ENCODE measurements at regions not wholly inside any gene's neighbourhood (a gene's known extent, or its start where the extent isn't known, plus 50 kb on each side); places are given as distances from the start of the nearest gene placed in this dataset.

DNA sequence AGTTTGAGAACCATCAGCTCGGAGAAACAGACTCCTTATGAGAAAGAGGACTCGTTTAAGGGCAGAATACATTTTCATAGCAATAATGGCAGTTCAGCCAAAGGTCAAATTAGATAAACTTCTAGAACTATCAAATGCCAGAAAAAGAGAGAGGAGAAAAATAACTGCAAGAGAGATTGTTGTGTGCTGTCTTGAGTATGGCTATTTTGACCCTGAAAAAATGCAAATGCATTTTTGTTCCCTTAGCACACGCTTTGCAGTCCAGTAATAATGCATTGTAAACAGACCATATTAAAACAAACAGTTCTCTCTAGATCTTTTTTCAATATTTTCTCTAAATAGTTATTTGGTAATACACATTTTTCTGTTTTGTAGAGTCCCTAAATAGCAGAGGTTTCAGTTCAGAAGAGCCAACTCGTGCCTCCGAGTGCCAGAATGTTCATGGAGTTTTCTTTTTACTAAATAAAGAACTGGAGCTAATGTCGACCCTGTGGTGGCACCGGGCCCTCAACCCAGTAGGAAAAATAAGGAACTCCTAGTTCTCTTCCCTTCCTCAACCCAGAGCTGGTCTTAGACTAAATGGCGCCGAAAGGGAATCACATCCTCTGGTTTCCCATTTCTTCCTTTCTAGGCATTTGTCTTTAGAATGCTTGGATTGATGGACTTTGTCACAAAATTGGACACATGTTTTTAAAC is 298.0 kb downstream of the MAP2K4 start:
- H3K27me3 ChIP-seq = no peaks in the 10 kb centered on the region
- no peak overlapping the region for H3K27ac ChIP-seq
- no peak overlapping the region for H3K4me2 ChIP-seq
- no peaks in the 10 kb centered on the region for H3F3A ChIP-seq (ENCODE audit: low read depth)
- H3K36me3 ChIP-seq = no peaks in the 10 kb centered on the region
- H2AFZ ChIP-seq (replicated peaks) = no peak overlapping the region
- Mint-ChIP-seq H3K36me3 (no peaks in the 10 kb centered on the region), H3K27ac (no peak overlapping the region), H3K9me3 (peaks cover 5% of the 10 kb centered on the region), H3K4me1 (no peaks in the 10 kb centered on the region), H3K4me3 (no peak overlapping the region), H3K27me3 (ENCODE audit: insufficient read depth, low read depth) (peaks cover 2% of the 10 kb centered on the region)
- H3K79me2 ChIP-seq (ENCODE audit: low read depth) = no peaks in the 10 kb centered on the region
- H3K4me3 ChIP-seq = no peak overlapping the region
- no peak for DNase-seq (ENCODE audit: low spot score)
- H3K9me3 ChIP-seq (ENCODE audit: low read depth) = no peaks in the 10 kb centered on the region
- H3K9ac ChIP-seq = no peak overlapping the region
- no peaks in the 10 kb centered on the region for H3K4me1 ChIP-seq
- no peak for TF ChIP-seq EZH2phosphoT487 (IDR thresholded peaks at IDR 0.05)
- no peak for TF ChIP-seq CTCF (IDR thresholded peaks at IDR 0.05)
- TF ChIP-seq EZH2 (IDR thresholded peaks at IDR 0.05) = no peak
- no peaks in the 10 kb centered on the region for H4K20me1 ChIP-seq (ENCODE audit: low read depth)

- H3F3A ChIP-seq (ENCODE audit: low read depth) = no peaks in the 10 kb centered on the region
- Mint-ChIP-seq H3K27me3 (ENCODE audit: insufficient read depth, low read depth) (peaks cover 2% of the 10 kb centered on the region), H3K4me1 (no peaks in the 10 kb centered on the region), H3K27ac (no peak overlapping the region), H3K4me3 (no peak overlapping the region), H3K36me3 (no peaks in the 10 kb centered on the region), H3K9me3 (no peaks in the 10 kb centered on the region)
- H3K9ac ChIP-seq = no peak overlapping the region
- no peaks in the 10 kb centered on the region for H3K27me3 ChIP-seq
- no peak overlapping the region for H3K27ac ChIP-seq
- H3K79me2 ChIP-seq (ENCODE audit: low read depth) = no peaks in the 10 kb centered on the region
- no peaks in the 10 kb centered on the region for H3K9me3 ChIP-seq (ENCODE audit: low read depth)
- H3K4me1 ChIP-seq = no peaks in the 10 kb centered on the region
- TF ChIP-seq EZH2 (IDR thresholded peaks at IDR 0.05) (no peak), CTCF (IDR thresholded peaks at IDR 0.05) (no peak), EZH2phosphoT487 (IDR thresholded peaks at IDR 0.05) (no peak)
- no peaks in the 10 kb centered on the region for H3K36me3 ChIP-seq
- H3K4me2 ChIP-seq = no peak overlapping the region
- DNase-seq (ENCODE audit: low spot score) = no peak
- no peak overlapping the region for H2AFZ ChIP-seq (replicated peaks)
- no peaks in the 10 kb centered on the region for H4K20me1 ChIP-seq (ENCODE audit: low read depth)
- H3K4me3 ChIP-seq = no peak overlapping the region
Measured at GRCh38 chr17:12320286-12320685, 299.6 kb downstream of the MAP2K4 start.

- no peaks in the 10 kb centered on the region for H4K20me1 ChIP-seq (ENCODE audit: low read depth)
- peaks cover 3% of the 10 kb centered on the region for H3K27me3 Mint-ChIP-seq (ENCODE audit: insufficient read depth, low read depth)
- no peaks in the 10 kb centered on the region for H3F3A ChIP-seq (ENCODE audit: low read depth)
- H3K9me3 ChIP-seq (ENCODE audit: low read depth) = peaks cover 10% of the 10 kb centered on the region
- H3K4me3 Mint-ChIP-seq = no peak overlapping the region
- no peaks in the 10 kb centered on the region for H3K79me2 ChIP-seq (ENCODE audit: low read depth)
- H3K27me3 ChIP-seq = no peaks in the 10 kb centered on the region
- TF ChIP-seq CTCF (IDR thresholded peaks at IDR 0.05) = no peak
- TF ChIP-seq EZH2 (IDR thresholded peaks at IDR 0.05) = no peak
- no peak for TF ChIP-seq EZH2phosphoT487 (IDR thresholded peaks at IDR 0.05)
- no peaks in the 10 kb centered on the region for H3K4me1 Mint-ChIP-seq
- no peak overlapping the region for H3K4me2 ChIP-seq
- peaks cover 27% of the 10 kb centered on the region for H3K9me3 Mint-ChIP-seq
- no peaks in the 10 kb centered on the region for H3K4me1 ChIP-seq
- no peak for DNase-seq (ENCODE audit: low spot score)
- H2AFZ ChIP-seq (replicated peaks) = no peak overlapping the region
- no peak overlapping the region for H3K27ac Mint-ChIP-seq
- H3K9ac ChIP-seq = no peak overlapping the region
- H3K36me3 Mint-ChIP-seq = no peaks in the 10 kb centered on the region
- H3K36me3 ChIP-seq = peaks cover 6% of the 10 kb centered on the region
- no peak overlapping the region for H3K4me3 ChIP-seq
- no peak overlapping the region for H3K27ac ChIP-seq
Measured at GRCh38 chr17:12328204-12328603, 307.5 kb downstream of the MAP2K4 start.

Data from neural progenitor cell (in vitro differentiated cells).